CD4-positive, alpha-beta T cell (primary cell): ENCODE measurements at regions not wholly inside any gene's neighbourhood (a gene's known extent, or its start where the extent isn't known, plus 50 kb on each side); places are given as distances from the start of the nearest gene placed in this dataset.

ENCODE experiments used
- ATAC-seq: fragments of 200-7000 bp; cut with Tn5 transposase; one replicate; pipeline ENCODE4 v1.10.0; 2022; ENCODE audit warnings: mild to moderate bottlenecking; ENCODE audit not compliant: poor library complexity
- CTCF ChIA-PET: fragments of 350-600 bp; sonication (Branson Sonifier 250); formaldehyde crosslinking; loops from one replicate; lab custom pipeline; 2021; ENCODE audit warnings: antibody characterized with exemption, inconsistent platforms; lab: Charles Lee
- POLR2A ChIA-PET: fragments of 350-600 bp; sonication (Branson Sonifier 250); formaldehyde crosslinking; loops from one replicate; lab custom pipeline; 2021; ENCODE audit warnings: antibody characterized with exemption, inconsistent platforms; lab: Charles Lee
- DNase-seq, 14 experiments: peaks; one replicate each; pipeline ENCODE4 v3.0.0-alpha.2; 2013 to 2020; ENCODE audit warnings: mixed read lengths in 2 of 14
- H3K27ac ChIP-seq, 2 donors: one replicate each; pipeline versions ENCODE4 v1.5.1 to v1.7.0; 2013; ENCODE audit warnings: low read length in 2 of 2, low read depth in 1 of 2, mild to moderate bottlenecking in 1 of 2
- H3K27me3 ChIP-seq, 2 experiments: 1 replicate in 1 of 2; 2 replicates in 1 of 2; pipeline versions ENCODE4 v1.6.1 to v1.7.0; 2013; ENCODE audit warnings: low read length in 2 of 2, control low read depth in 1 of 2, mild to moderate bottlenecking in 1 of 2, moderate library complexity in 1 of 2; ENCODE audit not compliant: insufficient read depth in 2 of 2, control insufficient read depth in 1 of 2
- H3K36me3 ChIP-seq: one replicate; pipeline ENCODE4 v1.6.1; 2013; ENCODE audit warnings: low read length, control low read depth; ENCODE audit not compliant: insufficient read depth
- H3K4me1 ChIP-seq: one replicate; pipeline ENCODE4 v1.6.1; 2013; ENCODE audit warnings: low read length, control low read depth; ENCODE audit not compliant: insufficient read depth
- H3K4me3 ChIP-seq: one replicate; pipeline ENCODE4 v1.5.1; 2013; ENCODE audit warnings: mild to moderate bottlenecking, low read length, moderate library complexity
- H3K9me3 ChIP-seq, 2 experiments: 1 replicate in 1 of 2; 2 replicates in 1 of 2; pipeline versions ENCODE4 v1.6.1 to v1.7.0; 2013; ENCODE audit warnings: low read length in 2 of 2, mild to moderate bottlenecking in 2 of 2, control low read depth in 1 of 2, moderate library complexity in 1 of 2; ENCODE audit not compliant: control insufficient read depth in 1 of 2, insufficient read depth in 1 of 2
- H3K27ac Mint-ChIP-seq: one replicate; pipeline ENCODE4 v1.8.0; 2020; ENCODE audit warnings: mixed read lengths
- H3K27me3 Mint-ChIP-seq: one replicate; pipeline ENCODE4 v1.8.0; 2021; ENCODE audit warnings: mixed read lengths
- H3K36me3 Mint-ChIP-seq: one replicate; pipeline ENCODE4 v1.8.0; 2021; ENCODE audit warnings: low read depth, mixed read lengths
- H3K4me1 Mint-ChIP-seq: one replicate; pipeline ENCODE4 v1.8.0; 2021; ENCODE audit warnings: low read depth, mixed read lengths
- H3K4me3 Mint-ChIP-seq: one replicate; pipeline ENCODE4 v1.8.0; 2020; ENCODE audit warnings: mild to moderate bottlenecking, mixed read lengths
- H3K9me3 Mint-ChIP-seq: one replicate; pipeline ENCODE4 v1.8.0; 2020; ENCODE audit warnings: mixed read lengths
- intact Hi-C, 2 experiments: fragments of 100-400 bp; cut with DNase I in 1 of 2; cut with micrococcal nuclease in 1 of 2; formaldehyde crosslinking; loops; one replicate each; pipeline versions ENCODE4 v1.15.1 to v1.9.0; 2023 to 2025; cut with DNase I, micrococcal nuclease
- TF ChIP-seq, protein P1 (sequence below): fragments of 200-600 bp; IDR thresholded peaks from one replicate; pipeline ENCODE4 v1.8.0; 2022; ENCODE audit warnings: antibody characterized with exemption, mild to moderate bottlenecking

DNA sequence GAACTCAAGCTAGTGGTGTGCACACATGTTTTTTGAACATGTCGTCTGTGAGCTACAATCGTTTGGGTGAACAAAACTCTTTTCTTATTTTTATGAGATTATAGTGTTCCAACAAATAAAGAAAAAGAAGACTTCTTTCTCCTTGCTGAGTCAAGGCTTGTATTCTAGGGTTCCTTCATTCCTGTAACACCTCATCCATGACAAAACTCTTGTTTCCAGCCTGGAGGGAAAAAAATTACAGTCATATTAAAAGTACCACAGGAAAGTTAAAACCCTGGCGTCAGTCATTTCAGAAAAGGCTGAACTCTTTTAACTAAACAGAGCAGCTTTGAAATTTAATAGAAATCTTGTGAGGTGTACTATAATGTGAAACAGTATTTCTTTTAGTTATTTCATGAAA is 79.2 kb upstream of the BOD1L1 start:
- Mint-ChIP-seq H3K4me1 (no peaks in the 10 kb centered on the region), H3K27ac (no peak overlapping the region), H3K4me3 (no peak overlapping the region), H3K9me3 (no peaks in the 10 kb centered on the region), H3K36me3 (no peaks in the 10 kb centered on the region), H3K27me3 (peaks cover 29% of the 10 kb centered on the region)
- no peaks in the 10 kb centered on the region for H3K27me3 ChIP-seq
- H3K27ac ChIP-seq: no peak overlapping the region
- DNase-seq (no peak), ATAC-seq (no peak)
- POLR2A ChIA-PET: no interaction called here
- H3K36me3 ChIP-seq: no peaks in the 10 kb centered on the region
- TF ChIP-seq, protein P1, sequence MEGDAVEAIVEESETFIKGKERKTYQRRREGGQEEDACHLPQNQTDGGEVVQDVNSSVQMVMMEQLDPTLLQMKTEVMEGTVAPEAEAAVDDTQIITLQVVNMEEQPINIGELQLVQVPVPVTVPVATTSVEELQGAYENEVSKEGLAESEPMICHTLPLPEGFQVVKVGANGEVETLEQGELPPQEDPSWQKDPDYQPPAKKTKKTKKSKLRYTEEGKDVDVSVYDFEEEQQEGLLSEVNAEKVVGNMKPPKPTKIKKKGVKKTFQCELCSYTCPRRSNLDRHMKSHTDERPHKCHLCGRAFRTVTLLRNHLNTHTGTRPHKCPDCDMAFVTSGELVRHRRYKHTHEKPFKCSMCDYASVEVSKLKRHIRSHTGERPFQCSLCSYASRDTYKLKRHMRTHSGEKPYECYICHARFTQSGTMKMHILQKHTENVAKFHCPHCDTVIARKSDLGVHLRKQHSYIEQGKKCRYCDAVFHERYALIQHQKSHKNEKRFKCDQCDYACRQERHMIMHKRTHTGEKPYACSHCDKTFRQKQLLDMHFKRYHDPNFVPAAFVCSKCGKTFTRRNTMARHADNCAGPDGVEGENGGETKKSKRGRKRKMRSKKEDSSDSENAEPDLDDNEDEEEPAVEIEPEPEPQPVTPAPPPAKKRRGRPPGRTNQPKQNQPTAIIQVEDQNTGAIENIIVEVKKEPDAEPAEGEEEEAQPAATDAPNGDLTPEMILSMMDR: no peak
- CTCF ChIA-PET: no interaction called here
- peaks cover 0 to 5% of the 10 kb centered on the region in 2 experiments for H3K9me3 ChIP-seq
- intact Hi-C loops: no loop called here
- no peak overlapping the region for H3K4me3 ChIP-seq
- no peaks in the 10 kb centered on the region for H3K4me1 ChIP-seq

DNA sequence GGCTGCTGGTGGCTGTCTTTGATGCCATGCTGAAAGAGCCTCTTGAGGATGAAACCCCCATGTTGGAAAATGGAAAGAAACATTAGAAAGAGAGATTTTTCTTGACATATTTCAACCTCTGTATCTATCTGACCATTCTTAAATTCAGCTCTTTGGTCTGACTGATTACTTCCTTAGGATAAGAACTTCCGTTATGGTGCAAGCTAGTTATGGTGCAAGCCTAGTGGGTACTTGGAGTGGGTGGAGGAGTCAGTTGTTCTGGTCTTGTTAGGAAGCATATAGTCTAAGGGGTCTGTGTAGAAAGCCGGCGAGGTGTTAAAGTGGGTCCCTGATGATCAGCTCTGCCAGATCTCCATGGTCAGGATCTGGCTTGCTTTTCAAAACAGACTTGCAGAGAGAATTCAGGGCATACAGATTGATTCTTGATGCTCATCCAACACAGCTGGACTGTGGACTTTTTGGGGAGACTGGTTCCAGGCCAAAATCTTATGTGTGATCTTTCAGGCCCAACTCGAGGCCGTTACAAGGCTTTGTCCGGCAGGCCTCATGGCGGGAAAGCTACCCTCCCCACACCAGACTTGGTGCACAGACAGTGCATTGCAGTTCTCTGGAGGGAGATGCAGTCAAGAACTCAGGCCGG is 82.8 kb upstream of the BOD1L1 start:
- TF ChIP-seq, protein P1: no peak
- Histone ChIP-seq H3K27ac (no peak overlapping the region), H3K27me3 (no peaks in the 10 kb centered on the region), H3K36me3 (no peaks in the 10 kb centered on the region), H3K4me3 (no peak overlapping the region), H3K4me1 (no peaks in the 10 kb centered on the region), H3K9me3 (peaks cover 0 to 5% of the 10 kb centered on the region in 2 experiments)
- ChIA-PET CTCF (interaction anchor here (0.7 kb wide), 1 partner anchor 1453 kb away, joined by 3 read pairs; no protein-coding TSS in a partner anchor), POLR2A (no interaction called here)
- Mint-ChIP-seq H3K27ac (no peak overlapping the region), H3K36me3 (no peaks in the 10 kb centered on the region), H3K4me3 (no peak overlapping the region), H3K9me3 (no peaks in the 10 kb centered on the region), H3K4me1 (no peaks in the 10 kb centered on the region), H3K27me3 (peaks cover 29% of the 10 kb centered on the region)
- intact Hi-C loops: no loop called here
- DNase-seq (no peak), ATAC-seq (no peak)

DNA sequence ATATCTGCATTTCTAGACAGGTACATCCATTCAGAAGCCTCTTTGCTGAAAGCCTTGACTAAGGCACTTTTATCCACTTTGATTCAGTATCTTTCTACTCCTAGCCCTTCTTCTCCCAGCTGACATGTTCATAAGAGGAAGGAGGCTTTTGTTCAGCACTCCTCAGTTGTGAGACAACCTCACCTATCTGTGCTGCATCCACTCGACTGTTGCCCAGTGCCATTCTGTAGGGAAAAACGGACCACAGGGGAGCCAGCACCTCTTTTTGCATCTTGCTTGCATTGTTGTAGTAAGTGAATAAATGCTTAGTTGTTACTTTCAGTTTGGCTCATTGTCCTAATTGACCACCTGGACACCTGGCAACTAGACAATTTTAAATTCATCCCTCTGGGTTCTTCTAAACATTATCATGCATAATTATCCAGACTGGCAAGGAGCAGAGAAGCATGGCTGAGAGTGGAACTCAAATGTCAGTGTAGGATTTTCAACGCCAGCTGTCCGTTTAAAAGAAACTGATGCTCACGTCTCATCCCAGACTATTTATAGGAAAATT is 83.8 kb upstream of the BOD1L1 start:
- Histone ChIP-seq H3K4me3 (no peak overlapping the region), H3K9me3 (peaks cover 0 to 5% of the 10 kb centered on the region in 2 experiments), H3K27me3 (no peaks in the 10 kb centered on the region), H3K27ac (no peak overlapping the region), H3K36me3 (no peaks in the 10 kb centered on the region), H3K4me1 (no peaks in the 10 kb centered on the region)
- H3K27ac Mint-ChIP-seq: no peak overlapping the region
- ChIA-PET CTCF (no interaction called here), POLR2A (no interaction called here)
- no peak overlapping the region for H3K4me3 Mint-ChIP-seq
- intact Hi-C loops: no loop called here
- H3K9me3 Mint-ChIP-seq: no peaks in the 10 kb centered on the region
- no peaks in the 10 kb centered on the region for H3K4me1 Mint-ChIP-seq
- H3K36me3 Mint-ChIP-seq: no peaks in the 10 kb centered on the region
- no peak for DNase-seq
- no peak for ATAC-seq
- TF ChIP-seq, protein P1: no peak
- H3K27me3 Mint-ChIP-seq: peaks cover 21% of the 10 kb centered on the region
